WTC11 (cell line): ENCODE measurements at regions not wholly inside any gene's neighbourhood (a gene's known extent, or its start where the extent isn't known, plus 50 kb on each side); places are given as distances from the start of the nearest gene placed in this dataset.

Source experiments
- CTCF ChIP-seq: fragments of 200-600 bp; IDR thresholded peaks from 2 replicates; pipeline ENCODE4 v1.8.0; 2022; ENCODE audit warnings: antibody characterized with exemption
- E2F5 ChIP-seq: sonication (generic); formaldehyde crosslinking; IDR thresholded peaks from 2 replicates; pipeline ENCODE4 v1.8.1; 2022; ENCODE audit warnings: mild to moderate bottlenecking, moderate library complexity, missing genetic modification reagents
- ELF4 ChIP-seq: sonication (generic); formaldehyde crosslinking; IDR thresholded peaks from 2 replicates; pipeline ENCODE4 v1.8.1; 2022; ENCODE audit warnings: low read depth, mild to moderate bottlenecking, moderate library complexity, missing genetic modification reagents
- ESRRA ChIP-seq: sonication (generic); formaldehyde crosslinking; IDR thresholded peaks from 2 replicates; pipeline ENCODE4 v1.8.1; 2022; ENCODE audit warnings: mild to moderate bottlenecking, missing genetic modification reagents, borderline replicate concordance
- NR3C1 ChIP-seq: sonication (generic); formaldehyde crosslinking; conservative IDR thresholded peaks from 2 replicates; pipeline ENCODE4 v1.8.1; 2023; ENCODE audit warnings: low read depth, mild to moderate bottlenecking, missing genetic modification reagents
- TEAD4 ChIP-seq: sonication (generic); formaldehyde crosslinking; IDR thresholded peaks from 2 replicates; pipeline ENCODE4 v1.8.0; 2022; ENCODE audit warnings: mild to moderate bottlenecking, missing genetic modification reagents
- USF2 ChIP-seq: sonication (generic); formaldehyde crosslinking; IDR thresholded peaks from 2 replicates; pipeline ENCODE4 v1.8.1; 2023; ENCODE audit warnings: mild to moderate bottlenecking, missing genetic modification reagents, moderate library complexity
- ZBTB43 ChIP-seq: sonication (generic); formaldehyde crosslinking; IDR thresholded peaks from 2 replicates; pipeline ENCODE4 v1.8.1; 2023; ENCODE audit warnings: mild to moderate bottlenecking, missing genetic modification reagents
- ZNF121 ChIP-seq: sonication (generic); formaldehyde crosslinking; IDR thresholded peaks from 2 replicates; pipeline ENCODE4 v1.8.0; 2023; ENCODE audit warnings: missing genetic modification reagents
- ZNF281 ChIP-seq: sonication (generic); formaldehyde crosslinking; IDR thresholded peaks from 2 replicates; pipeline ENCODE4 v1.8.0; 2023; ENCODE audit warnings: mild to moderate bottlenecking, missing genetic modification reagents
- ZNF396 ChIP-seq: fragments of 250-450 bp; sonication (Bioruptor Pico); IDR thresholded peaks from 2 replicates; pipeline ENCODE4 v1.8.0; 2021; ENCODE audit warnings: mild to moderate bottlenecking, moderate library complexity, borderline replicate concordance

GRCh38 chr14:95425369-95426115 lies 90.9 kb downstream of the SYNE3 start:
- TF ChIP-seq TEAD4 (no peak), ZNF281 (no peak), ZNF396 (no peak), CTCF (no peak), ESRRA (CRISPR knock-in tag) (no peak), ELF4 (no peak), ZNF121 (no peak), ZBTB43 (CRISPR knock-in tag) (no peak), NR3C1 (CRISPR knock-in tag) (no peak), E2F5 (no peak), USF2 (CRISPR knock-in tag) (no peak)
